ENCODE measurements at regions not wholly inside any gene's neighbourhood (a gene's known extent, or its start where the extent isn't known, plus 50 kb on each side); places are given as distances from the start of the nearest gene placed in this dataset.
A peak's percentile ranks its signal among the peaks of the same experiment; 100 is the strongest.

DNA sequence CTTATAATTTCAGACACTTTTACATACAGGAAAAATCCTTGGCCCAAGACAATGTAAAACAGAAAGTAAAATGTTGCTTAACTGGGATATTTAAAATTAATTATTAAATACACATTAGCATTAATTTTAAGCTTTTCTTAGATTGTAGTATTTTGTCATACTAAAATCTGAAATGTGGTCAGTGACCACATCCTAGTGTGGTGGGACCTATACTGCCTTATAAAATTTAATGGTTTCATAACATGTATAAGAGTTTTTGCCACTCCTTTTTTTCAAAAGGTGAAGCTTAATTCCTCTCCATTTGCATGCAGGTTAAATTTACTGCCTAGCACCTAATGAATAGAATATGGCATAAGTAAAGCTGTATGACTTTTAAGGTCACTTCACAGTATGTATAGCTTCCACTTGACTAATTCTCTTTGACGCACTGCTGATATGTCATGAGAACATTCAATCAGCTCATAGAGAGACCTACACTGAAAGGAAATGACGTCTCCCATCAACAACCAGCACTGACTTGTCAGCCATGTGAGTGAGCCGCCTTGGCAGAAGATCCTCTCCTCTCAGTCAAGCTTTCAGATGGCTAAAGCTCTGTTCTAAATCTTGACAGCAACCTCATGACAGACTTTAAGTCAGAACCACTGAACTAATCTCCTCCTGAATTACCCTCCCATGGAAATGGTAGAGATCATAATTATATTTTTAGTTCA lies 847.8 kb downstream of the SI start:
- no peak for DNase-seq

DNA sequence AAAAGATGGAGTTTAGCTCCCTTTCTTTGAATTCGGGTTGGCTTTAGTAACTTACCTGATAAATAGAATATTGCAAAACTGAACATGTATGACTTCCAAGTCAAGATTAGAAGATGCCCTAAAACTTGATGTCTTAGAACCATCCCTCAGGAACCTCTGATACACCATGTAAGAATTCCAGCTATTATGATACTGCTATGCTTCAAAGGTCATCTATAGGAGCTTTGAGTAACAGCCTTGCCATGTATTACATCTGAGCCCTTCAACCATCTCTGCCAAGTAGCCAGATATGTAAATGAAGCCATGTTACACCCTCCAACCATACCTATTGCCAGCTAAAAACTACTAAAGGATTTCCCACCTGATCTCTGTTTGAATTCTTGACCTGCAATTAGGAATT lies 854.2 kb downstream of the SI start:
- no peak for DNase-seq

- DNase-seq, result no peak
Observed at GRCh38 chr3:164222197-164222596, 856.1 kb downstream of the SI start.

DNA sequence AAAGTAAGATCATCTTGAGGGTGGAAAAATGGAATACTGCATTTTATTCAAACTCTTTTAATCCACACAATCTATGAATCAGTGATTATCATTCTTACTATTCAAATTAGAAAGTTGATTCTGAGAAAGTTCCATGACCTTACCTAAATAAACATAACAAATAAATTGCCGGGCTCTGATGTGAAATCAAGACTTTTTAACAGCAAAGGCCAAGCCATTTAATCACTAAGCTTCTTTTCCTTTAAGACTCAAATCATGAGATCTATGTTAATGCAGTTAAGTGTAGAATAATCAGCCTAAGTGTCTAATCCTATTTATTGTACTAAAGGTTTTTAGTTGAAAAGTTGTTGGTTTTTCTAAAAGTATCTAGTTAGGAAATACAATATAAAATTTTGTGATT lies 857.0 kb downstream of the SI start:
- DNase-seq, result no peak

DNA sequence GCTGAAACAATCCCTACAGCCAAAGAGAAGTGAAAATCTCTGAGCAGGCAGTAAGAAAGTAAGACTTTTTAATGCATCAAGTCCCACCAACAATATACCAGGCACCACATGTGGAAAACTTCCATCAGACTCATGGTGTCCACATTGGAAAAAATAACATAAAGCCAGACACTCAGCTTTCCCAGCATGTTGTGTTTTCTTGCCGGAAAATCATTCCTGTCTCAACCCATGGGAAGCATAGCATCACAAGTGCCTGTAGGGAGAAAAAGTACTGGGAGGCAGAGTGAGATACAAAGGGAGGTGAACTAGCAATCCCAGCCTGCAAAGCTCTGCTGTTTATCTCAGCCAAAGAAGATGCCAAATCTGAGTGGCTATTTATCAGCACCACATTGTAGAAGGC lies 868.9 kb downstream of the SI start:
- no peak for DNase-seq

GRCh38 chr3:164208821-164209220 lies 869.5 kb downstream of the SI start:
- no peak for DNase-seq

DNA sequence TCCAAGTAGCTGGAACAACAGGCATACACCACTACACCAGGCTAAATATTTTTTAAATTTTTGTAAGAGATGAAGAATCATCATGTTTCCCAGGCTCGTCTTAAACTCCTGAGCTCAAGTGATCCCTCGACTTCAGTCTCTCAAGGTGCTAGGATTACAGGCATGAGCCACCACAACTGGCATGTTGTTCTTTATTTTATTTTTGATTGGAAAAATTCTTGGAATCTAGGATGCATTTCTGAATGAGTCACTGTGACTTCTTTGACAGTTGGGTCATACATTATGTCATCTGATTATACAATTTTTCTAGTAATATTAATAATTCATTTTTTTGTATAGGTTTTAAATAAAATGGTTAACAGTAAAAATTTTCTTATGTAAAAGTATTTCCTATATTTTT lies 870.2 kb downstream of the SI start:
- DNase-seq, result peak; percentile 0

GRCh38 chr3:164200053-164200823 lies 878.1 kb downstream of the SI start:
- no peak for DNase-seq

DNA sequence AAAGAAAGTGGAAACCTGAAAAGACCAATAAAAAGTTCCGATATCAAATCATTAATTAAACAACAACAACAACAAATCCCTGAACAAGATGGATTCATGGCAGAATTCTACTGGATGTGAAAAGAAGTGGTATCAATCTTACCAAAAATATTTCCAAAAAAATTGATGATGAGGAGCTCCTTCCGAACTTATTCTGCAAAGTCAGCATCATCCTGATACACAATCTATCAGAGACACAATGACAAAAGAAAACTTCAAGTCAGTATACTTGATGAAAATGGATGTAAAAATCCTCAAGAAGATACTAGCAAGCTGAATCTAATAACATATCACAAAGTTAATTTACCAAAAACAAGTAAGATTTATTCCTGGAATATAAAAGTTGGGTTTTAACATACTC lies 881.8 kb downstream of the SI start:
- DNase-seq, result no peak

DNA sequence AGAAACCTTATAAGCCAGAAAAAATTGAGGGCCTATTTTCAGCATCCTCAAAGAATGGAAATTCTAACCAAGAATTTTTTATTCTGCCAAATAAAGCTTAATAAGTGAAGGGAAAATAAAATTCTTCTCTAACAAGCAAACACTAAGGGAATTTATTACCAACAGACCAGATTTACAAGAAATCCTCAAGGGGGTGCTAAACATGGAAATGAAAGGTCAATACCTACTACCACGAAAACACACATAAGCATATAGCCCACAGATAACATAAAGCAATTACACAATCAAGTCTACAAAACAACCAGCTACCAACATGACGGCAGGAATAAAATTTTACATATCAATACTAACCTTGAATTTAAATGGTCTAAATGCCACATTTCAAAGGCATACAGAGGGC lies 883.5 kb downstream of the SI start:
- DNase-seq, result no peak

DNA sequence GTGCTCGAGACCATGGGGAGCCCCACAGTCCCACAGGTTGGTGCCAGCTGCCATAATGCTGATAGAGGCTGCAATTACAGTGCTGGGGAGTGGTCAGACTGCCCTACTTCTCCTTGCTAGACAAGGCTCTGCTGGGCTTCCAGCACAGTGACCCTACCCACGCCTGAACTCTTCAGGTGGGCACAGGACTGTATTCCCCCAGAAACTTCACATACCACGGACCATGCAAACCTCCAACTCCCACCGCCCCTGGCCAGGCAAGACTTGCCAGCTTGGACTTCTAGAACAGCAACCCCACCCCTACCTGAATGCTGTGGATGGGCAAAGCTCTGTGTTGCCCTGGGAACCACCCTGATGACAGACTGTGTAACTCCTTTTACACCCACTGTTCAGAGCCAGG lies 885.3 kb downstream of the SI start:
- no peak for DNase-seq

- no peak for DNase-seq
Observed at GRCh38 chr3:164190566-164190965, 887.7 kb downstream of the SI start.

DNA sequence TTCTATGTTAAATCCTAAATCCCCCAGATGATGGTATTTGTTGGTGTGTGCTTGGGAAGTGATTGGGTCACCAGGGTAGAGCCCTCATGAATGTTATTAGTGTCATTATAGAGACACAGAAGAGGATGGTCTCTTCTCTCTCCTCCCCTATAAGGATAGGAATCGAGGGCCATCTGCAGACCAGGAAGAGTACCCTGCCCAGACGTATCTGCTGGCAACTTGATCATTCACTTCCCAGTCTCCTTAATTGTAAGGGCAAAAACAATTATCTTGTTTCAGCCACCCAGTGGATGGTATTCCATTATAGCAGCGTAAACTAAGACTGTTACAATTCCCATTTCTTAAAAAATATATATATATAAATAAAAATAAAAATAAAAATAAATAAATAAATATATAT lies 892.2 kb downstream of the SI start:
- no peak for DNase-seq

DNA sequence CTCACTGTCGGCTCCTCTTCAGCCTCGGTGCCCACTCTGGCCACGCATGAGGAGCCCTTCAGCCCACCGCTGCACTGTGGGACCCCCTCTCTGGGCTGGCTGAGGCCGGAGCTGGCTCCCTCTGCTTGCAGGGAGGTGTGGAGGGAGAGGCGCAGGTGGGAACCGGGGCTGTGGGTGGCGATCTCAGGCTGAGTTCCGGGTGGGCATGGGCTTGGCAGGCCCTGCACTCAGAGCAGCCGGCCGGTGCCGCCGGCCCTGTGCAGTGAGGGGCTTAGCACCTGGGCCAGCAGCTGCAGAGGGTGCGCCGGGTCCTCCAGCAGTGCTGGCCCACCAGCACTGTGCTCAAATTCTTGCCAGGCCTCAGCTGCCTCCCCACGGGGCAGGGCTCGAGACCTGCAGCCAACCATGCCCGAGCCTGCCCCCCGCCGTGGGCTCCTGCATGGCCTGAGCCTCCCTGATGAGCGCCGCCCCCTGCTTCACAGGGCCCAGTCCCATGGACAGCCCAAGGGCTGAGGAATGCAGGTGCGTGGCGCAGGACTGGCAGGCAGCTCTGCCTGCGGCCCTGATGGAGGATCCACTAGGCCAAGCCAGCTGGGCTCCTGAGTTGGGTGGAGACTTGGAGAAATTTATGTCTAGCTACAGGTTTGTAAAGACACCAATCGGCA lies 899.1 kb downstream of the SI start:
- no peak for DNase-seq

DNA sequence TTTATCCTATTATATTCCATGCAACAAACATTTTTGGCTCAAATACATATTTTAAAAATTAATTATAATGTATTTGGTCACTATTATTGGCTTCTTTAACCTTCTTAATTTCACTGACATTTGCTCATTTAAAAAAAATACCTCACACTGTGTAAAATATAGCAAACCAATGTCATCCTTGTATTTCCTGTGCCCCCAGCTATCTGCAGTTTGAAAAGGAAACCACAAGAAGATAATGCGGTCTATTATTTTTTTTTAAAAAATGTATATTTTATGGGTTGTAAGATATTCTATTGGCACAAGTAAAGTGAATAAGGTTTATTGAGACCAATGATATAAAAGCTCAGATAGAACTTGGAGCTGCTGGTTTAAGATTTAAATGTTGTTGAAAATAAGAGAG lies 904.2 kb downstream of the SI start:
- DNase-seq, result no peak

GRCh38 chr3:164155400-164155799 lies 922.9 kb downstream of the SI start:
- no peak for DNase-seq

DNA sequence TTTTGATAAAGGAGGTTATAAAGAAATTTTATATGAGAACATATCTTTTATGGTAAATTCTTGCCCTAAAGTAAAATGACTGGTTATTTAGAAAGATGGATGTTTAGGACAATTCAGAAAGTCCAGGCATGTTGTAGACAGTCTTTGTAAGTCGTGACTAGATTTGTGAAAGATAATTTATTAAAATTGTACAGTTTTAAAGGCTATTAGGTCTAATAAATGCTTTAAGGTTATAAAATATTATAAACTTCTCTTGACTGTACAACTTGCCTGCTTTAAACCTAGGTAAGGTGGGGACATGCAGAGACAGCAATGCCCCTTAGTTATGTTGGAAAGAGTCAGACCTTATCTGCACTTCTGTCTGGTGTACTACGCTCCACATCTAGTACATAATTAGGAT lies 933.5 kb downstream of the SI start:
- no peak for DNase-seq

DNA sequence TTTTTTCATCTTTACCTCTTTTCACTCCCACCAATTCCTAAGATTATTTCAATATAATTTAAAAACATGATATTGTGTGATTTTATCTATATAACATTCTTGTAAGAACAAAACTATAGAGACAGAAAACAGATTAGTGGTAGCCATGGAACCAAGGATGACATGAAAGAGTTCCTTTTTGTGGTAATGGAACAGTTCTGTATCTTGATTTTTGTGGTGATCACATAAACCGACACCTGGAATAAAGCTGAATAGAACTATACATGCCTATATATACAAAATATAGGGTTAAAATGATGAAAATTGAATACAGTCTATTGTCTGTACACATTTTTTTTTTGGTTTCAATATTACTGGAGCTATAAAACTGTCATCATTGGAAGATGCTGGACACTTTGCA lies 945.4 kb downstream of the SI start:
- no peak for DNase-seq

DNA sequence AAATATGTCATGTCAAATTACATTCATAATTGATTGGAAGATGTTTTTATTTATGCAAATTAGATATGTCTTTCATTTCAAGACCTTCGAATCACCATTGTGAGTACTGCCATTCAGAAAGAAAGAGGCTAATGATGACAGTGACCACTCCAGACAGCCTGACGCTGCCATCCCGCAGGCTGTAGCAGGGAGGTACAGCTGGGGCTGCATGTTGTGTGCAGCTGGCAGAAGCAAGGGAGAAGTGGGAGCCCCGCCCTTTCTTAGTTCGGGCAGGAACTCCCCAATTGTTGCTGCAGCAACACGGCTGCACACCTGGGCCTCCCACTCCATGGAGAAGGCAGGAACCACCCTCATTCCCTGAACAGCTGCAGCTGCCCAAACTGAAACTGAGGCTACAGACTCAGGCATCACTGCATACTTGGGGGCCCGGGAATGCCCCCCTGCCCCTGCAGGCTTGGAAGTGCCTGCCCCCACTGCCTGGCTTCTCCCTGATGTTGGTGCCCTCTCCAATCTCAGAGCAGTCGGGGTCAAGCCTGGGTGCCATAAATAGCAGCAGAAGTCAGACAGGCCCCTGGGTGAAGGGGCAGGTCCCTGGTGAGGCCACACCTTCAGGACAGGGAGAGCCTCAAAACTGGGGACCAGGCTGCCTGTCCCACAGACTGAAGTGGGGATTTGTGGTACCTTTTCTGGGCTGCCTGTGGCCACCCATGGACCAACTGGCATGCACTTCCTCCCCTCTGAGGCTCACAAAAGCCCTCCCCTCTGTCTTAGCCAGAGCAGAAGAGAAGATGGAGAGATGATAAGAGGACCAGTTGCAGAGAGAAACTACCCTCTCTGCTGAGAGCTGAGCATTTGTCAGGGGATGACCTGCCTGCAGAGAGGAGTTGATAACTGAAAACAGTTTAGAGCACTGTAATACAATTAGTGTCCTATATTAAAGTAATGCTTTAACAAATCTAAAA lies 964.6 kb downstream of the SI start:
- DNase-seq, result no peak

- no peak for DNase-seq
Observed at GRCh38 chr3:164096352-164096751, 981.9 kb downstream of the SI start.

DNA sequence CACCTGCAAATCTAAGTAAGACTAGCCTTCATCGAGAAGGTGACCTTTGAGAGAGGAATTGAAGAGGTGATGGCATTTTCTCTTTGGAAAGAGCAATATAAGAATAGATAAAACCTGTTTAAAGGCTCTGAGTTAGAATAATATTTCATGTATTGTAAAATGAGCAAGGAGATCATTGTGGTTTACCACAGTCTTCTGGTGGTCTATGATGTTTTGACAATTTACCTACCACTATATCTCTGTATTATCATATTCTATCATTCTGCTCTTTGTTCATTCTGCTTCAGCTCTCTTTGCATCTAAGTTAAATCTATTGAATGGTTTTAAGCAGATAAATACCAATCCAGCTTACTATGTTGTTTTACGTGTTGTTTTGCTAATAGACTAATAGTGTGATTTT lies 982.3 kb downstream of the SI start:
- DNase-seq, result no peak

- no peak for DNase-seq
Observed at GRCh38 chr3:164095279-164095678, 983.0 kb downstream of the SI start.

DNA sequence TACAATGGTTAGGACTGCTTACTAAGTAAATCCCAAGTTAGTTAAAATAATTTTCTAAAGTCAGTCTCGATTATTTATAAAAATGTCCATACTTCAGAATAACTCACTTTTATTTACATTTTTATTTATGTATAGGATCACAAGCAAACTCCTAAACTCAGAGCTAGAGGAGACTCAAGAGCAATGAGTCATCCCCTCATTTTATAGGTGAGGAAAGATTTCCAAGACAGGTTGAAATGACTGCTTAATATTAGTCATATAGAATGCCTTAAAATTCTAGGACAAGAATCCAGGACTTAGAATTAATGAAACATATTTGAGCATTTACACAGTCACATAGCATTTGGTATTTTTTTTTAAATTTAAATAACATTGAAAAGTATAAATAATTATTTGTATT lies 983.8 kb downstream of the SI start:
- no peak for DNase-seq
